GM18511 (cell line): ENCODE measurements at regions not wholly inside any gene's neighbourhood (a gene's known extent, or its start where the extent isn't known, plus 50 kb on each side); places are given as distances from the start of the nearest gene placed in this dataset.

Experiments used
- ATAC-seq: cut with Tn5 transposase; IDR thresholded peaks from one replicate; pipeline ENCODE4 v1.9.1; 2021; ENCODE audit warnings: mild to moderate bottlenecking, moderate library complexity; ENCODE audit not compliant: unreplicated experiment

- ATAC-seq = no peak
Observed at GRCh38 chr18:57243624-57244179, 96.8 kb downstream of the BOD1L2 start.

DNA sequence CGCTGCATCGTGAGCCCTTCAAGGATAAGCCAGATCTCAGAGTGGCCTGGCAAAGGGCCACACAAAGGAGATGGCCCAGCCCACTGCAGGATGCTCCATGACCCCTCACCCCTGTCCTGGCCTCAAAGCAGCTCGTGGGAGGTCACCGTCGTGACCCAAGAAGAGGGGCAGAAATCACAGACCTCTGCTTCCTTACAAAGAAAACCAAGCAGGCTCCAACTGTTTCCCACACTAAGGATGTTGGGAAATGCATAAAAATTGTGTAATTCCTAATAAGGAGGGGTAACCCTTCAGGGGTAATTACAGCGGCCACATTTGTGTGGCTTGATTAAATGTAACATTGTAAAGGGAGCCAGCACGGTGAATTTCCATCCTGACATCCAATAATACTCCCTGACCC, 102.3 kb downstream of the BOD1L2 start:
- no peak for ATAC-seq

DNA sequence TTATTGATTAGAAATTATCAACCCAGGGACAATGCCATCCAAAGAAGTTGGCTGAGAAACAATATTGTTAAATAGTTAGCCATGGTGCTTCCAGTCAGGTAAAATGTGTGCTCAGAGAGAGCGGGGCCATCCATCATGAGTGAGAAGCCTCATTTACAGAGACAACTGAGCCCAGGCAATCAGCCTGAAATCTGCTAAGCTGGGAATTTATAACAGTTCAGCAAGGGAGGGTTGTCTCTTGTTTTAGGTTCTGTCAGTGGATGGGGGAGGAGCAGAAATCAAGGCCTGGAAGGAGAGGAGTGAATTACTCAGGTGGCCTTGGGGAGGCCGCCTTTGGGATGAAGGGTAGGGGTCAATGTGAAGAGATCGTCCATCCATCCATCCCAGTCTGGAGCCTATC, 102.5 kb upstream of the ST8SIA3 start:
- ATAC-seq = no peak

DNA sequence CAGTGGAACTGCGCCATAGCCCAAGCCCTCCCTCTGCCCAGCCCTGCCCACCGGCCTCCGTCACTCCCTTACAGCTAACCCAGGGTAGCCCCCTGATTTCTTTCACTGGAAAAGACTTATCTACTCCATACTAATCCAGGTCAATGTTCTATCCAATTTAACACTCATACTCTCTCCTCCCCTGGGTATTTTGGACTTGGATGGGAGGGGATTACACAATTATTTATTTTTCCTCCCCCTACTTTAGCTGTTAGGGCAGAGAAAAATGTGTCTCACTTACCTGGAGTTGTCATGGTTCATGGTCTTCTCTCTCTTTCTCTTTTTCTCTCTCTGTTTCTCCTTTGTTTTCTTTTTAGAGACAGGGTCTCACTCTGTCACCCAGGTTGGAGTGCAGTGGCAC, 100.6 kb upstream of the ST8SIA3 start:
- no peak for ATAC-seq

- no peak for ATAC-seq
Observed at GRCh38 chr18:57253903-57254302, 98.5 kb upstream of the ST8SIA3 start.

- no peak for ATAC-seq
Observed at GRCh38 chr18:57258131-57258777, 94.1 kb upstream of the ST8SIA3 start.

DNA sequence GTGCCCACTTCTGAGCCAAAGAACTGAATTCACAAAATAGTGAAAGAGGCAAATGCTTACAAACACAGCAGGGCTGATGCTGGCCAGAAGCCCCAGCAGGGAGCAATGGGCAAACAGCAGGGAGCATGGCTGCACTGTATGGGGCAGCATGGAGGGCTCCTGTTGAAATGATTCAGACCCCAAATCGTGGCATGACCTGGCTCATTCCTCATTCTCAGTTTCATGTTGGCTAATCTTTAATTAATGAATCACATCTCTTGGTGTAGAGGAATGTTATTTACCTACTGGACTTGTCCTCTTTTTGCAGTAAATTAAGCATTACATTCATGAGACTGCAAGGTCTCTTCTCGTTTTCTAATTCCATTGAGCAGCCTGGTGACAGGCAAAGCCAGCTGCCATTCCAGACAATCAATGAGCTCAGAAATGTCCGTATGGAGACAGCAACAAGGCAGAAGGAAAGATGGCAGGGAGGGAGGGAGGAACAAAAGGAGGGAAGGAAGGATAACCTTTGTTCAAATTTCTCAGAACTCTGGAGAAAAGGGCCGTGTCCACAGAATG, 84.9 kb upstream of the ST8SIA3 start:
- ATAC-seq = no peak

DNA sequence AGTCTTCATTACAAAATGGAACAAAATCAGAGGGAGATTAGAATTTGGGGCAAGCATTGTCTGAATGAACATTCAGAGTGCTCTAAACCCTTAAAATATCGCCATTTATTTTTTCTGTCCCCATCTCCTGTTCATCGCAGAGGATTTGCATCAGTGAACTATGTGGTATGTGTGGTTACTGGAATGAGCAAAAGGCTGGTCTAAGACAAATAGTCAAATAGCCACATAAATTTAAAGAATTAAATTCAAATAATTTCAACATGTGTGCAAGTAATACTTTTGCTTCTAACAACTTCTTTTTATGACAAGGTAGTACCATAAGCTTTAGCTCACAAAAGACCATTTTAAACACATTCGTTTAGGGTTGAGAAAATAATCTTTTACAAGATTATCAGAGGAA, 82.6 kb upstream of the ST8SIA3 start:
- ATAC-seq = no peak

DNA sequence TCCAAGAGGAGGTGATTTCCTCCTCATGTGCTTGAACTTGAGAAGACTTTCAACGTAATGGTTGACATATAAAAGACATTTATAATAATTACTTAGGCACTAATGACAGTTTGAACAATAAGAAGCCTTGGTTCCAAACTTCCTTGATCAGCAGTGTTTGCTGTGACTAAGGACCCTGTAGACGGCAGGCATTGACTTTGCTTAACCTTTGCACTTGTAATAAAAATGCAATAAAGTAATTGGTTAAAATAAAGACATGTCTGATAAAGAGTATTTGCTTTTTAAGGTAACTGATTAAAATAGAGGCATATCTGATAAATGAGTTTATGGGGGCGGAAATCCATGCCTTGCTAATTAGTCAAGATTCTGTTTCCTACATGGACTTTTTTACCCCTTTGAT, 82.2 kb upstream of the ST8SIA3 start:
- no peak for ATAC-seq

GRCh38 chr18:57273194-57273593, 79.2 kb upstream of the ST8SIA3 start:
- no peak for ATAC-seq

DNA sequence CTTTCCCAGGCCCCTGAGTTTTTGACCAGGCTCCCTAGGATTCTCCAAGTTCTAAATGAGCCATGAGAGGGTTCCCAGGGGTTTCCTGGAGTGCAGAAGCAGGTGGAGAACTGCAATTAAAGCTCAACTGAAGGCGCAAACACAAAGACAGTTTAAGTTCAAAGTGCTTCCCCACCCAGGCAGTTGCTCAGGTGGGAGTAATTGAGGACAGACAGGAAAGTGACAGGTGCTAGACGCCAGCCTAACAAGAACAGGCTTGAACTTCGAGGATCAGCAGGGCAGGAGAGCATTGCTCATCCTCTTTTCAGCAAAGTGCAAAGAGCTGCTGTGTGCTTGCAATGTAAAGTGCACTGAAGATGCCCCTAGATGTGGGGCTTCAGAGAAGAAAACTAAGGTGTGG, 77.2 kb upstream of the ST8SIA3 start:
- no peak for ATAC-seq

DNA sequence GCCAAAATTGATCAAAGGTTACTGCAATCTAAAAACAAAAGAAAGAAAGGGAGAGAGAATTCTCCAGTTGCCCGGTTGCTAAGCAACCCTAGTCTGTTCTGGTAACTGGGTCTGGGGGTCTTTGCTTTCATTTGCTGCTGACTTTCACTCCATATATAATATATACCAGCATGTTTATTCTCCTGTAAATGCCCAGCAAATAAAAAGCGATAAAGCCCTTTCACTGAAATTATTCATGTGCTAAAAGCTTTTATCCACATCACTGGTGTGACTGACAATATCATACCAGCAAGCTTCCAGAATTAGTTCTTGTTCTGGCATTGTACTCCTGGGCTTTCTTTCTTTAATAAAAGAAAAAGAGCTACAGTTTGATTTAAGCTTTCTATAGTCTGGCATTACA, 75.5 kb upstream of the ST8SIA3 start:
- no peak for ATAC-seq

DNA sequence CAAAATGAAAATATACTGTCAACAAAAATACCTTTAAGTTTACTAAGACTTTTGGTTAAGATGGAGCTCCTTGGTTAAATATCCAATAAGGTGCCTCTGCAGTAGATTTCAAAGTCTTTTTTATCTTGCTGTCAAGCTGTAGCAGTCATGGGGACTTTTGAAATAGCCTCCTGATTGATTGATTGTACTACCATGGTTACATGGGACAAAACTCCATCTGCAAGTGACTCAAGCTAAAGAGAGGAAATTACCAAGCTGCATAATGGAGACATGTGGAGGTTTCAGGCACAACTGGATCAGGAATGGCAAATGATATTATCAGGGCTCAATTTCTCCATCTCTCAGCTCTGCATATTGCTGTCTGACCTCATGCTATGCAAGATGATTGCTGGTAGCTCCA, 73.4 kb upstream of the ST8SIA3 start:
- ATAC-seq = no peak

GRCh38 chr18:57281519-57281918, 70.8 kb upstream of the ST8SIA3 start:
- no peak for ATAC-seq

DNA sequence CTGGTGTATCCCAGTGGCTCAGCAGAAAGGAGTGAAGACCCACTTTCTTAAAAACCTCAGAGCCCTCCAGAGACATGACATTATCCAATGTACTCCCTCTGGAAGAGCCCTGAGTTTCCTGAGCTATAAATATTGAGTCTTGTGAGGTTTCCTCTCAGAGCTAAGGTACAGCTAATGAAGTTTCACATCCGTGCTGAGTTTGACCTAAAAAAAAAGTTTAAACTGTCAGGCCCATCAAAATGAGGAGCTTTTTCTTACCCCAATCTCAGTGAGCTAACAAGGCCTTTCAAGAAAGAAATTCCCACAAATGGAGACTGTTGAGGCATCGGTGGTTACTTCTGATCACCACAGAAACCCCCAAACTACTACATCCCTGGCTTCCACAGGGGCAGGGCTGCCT, 65.4 kb upstream of the ST8SIA3 start:
- ATAC-seq = no peak

GRCh38 chr18:57287766-57288165, 64.6 kb upstream of the ST8SIA3 start:
- no peak for ATAC-seq

DNA sequence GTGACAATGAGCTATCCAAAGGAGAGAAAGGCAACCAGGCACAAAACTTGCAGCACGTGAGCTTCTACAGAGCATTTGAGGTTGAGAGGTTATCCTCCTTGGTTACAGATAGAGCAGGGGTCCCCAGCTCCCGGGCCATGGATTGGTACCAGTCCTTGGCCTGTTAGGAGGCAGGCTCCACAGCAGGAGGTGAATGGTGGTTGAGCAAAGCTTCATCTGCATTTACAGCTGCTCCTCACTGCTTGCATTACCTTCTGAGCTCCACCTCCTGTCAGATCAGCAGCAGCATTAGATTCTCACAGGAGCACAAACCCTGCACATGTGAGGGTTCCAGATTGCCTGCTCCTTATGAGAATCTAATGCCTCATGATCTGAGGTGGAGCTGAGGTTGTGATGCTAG, 57.8 kb upstream of the ST8SIA3 start:
- no peak for ATAC-seq

DNA sequence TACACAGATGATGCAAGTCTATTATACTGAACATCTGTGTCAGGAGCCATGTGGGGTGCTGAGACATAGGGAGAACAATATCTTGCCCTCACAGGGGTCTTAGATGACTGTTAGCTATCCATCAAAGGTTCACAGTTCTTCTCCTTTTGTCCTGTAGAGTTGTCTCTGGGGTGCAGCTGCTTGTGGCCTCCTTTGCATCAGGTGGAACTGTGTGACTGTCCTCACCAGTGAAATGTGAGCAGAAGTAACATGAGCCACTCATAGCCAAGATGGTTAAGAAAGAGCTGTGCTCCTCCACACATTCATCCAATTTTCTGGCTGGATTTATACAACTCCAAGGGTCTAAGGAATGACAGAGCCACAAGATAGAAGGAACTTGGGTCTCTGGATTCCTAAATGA, 56.0 kb upstream of the ST8SIA3 start:
- ATAC-seq = no peak

DNA sequence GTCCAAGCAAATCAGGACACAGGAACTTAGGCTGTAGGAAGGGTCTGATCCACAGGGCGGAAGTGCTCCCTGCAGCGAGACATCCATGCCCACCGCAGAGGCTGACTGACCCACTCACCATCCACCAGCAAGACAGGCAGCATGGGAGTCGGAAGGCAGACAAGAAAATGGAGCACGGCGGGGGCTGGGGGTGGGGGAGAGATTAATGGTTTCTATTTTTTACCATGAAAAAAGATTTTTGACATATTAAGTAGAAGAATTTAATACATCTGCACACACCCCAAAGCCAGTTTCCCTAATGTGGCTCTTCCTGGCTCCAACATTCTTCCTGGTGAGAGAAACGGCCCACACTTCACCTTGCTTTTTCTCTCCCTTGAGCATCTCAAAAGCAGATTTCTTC, 55.1 kb upstream of the ST8SIA3 start:
- ATAC-seq = no peak

DNA sequence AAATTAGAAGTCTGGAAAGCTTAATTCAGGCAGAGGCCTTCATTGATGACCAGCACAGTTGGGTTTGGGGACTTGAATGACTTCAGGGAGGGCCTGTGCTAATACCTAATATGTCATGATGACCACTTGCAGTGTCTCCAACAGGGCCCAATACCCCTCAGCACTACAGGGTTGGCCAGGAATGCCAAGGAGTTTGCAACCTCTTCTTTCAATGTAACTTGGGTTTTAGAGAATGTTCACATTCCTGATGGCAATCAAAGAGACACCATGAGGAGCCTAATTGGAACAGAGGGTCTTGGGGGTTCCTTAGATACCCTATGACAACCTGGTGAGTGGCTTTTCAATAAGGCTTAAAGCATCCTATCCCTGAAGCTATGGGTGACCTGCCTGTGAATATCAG, 52.4 kb upstream of the ST8SIA3 start:
- no peak for ATAC-seq

- no peak for ATAC-seq
Observed at GRCh38 chr18:57301573-57302559, 50.5 kb upstream of the ST8SIA3 start.
